ENCODE measurements at regions not wholly inside any gene's neighbourhood (a gene's known extent, or its start where the extent isn't known, plus 50 kb on each side); places are given as distances from the start of the nearest gene placed in this dataset.

- no peak for TF ChIP-seq RAD21 (IDR thresholded peaks at IDR 0.05; ENCODE audit: low read depth)
- TF ChIP-seq EGR1 (IDR thresholded peaks at IDR 0.05) = no peak
- TF ChIP-seq CEBPB (IDR thresholded peaks at IDR 0.05) = no peak
- TF ChIP-seq MAX (IDR thresholded peaks at IDR 0.05) = no peak
- no peak for TF ChIP-seq YY1 (IDR thresholded peaks at IDR 0.05; ENCODE audit: low read depth)
Measured at GRCh38 chr2:221671515-221671914, 99.4 kb upstream of the EPHA4 start.

DNA sequence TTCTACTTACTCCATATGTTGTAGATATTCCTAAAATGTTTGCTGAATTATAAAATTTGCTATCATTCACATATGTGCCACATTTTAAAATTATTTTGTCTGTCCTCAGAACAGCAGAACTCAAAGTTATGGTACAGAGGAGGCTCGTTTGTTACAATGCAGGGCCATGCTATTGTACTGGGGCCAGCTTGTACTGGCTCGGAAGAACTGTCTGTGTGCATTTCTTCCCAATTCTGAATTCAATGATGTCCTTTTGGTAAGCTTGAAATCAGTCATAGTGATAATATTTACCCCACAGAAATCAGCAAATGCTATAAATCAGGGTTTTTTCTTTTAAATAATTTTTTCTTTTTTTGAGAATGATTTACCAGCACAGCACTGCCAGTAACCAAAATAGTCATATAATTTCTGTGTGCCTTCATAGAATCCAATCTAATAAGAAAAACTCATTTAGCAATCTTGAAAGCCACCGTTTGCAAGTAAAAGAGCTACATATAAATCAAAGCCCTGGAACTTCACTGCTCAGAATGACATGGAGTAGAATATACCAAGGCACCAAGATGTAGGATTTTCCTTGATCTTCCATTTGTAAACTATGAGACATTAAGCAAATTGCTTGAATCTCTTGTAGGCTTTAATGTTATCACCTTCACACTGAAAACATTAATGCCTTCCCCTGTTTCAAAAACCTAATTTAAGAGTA is 90.7 kb upstream of the EPHA4 start:
- TF ChIP-seq EGR1 (IDR thresholded peaks at IDR 0.05) = no peak

DNA sequence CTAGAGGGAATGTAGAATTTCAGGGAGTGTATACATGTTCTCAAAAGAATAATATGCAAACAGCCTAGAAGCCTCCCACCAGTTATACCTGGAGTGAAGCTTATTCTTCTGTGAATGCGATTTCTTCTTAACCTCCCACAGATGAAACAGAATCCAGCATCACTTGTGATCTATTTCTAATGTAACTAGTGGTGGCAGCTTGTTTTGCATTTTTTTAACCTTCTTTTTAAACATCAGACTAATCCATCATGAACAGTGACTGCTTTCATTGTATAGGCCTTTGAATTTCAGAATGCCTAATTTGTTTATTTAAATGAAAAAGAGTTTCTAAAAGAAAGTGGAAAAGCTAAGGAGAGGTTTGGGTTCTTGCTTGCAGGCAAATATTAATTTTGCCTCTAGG is 85.7 kb upstream of the EPHA4 start:
- TF ChIP-seq EP300 (IDR thresholded peaks at IDR 0.05; ENCODE audit: borderline replicate concordance) = no peak
- TF ChIP-seq TEAD4 (IDR thresholded peaks at IDR 0.05) = no peak
- TF ChIP-seq EGR1 (IDR thresholded peaks at IDR 0.05) = no peak
- no peak for TF ChIP-seq RAD21 (IDR thresholded peaks at IDR 0.05; ENCODE audit: low read depth)
- no peak for TF ChIP-seq ZBTB7A (IDR thresholded peaks at IDR 0.05; ENCODE audit: low read depth)
- no peak for TF ChIP-seq CREB1 (IDR thresholded peaks at IDR 0.05; ENCODE audit: low read depth)
- no peak for TF ChIP-seq CEBPB (IDR thresholded peaks at IDR 0.05)
- no peak for TF ChIP-seq USF1 (IDR thresholded peaks at IDR 0.05)

DNA sequence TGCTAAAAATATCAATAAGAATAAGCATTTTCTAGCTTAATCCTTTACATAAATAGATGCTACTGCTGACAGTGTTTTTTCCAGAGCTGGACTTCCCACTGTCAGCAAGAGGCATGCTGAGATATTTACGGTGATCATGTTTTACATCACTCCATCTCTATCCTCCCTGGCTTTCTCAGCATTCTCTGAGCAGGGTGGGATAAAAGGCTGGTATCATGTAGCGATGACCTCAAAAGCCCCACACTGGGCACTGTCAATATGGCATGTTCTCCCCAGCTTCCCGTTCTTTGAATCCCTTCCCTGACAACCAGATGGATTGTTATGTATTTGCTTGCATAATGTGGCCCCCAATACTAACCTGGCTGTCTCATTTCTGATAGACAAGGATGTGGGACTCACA is 83.2 kb upstream of the EPHA4 start:
- TF ChIP-seq USF1 (IDR thresholded peaks at IDR 0.05) = no peak
- TF ChIP-seq TAF1 (IDR thresholded peaks at IDR 0.05; ENCODE audit: low read depth) = no peak
- no peak for TF ChIP-seq TCF12 (IDR thresholded peaks at IDR 0.05; ENCODE audit: low read depth)
- TF ChIP-seq CEBPB (IDR thresholded peaks at IDR 0.05) = no peak
- TF ChIP-seq RAD21 (IDR thresholded peaks at IDR 0.05; ENCODE audit: low read depth) = no peak
- no peak for TF ChIP-seq YY1 (IDR thresholded peaks at IDR 0.05; ENCODE audit: low read depth)
- no peak for TF ChIP-seq EGR1 (IDR thresholded peaks at IDR 0.05)
- TF ChIP-seq ZBTB7A (IDR thresholded peaks at IDR 0.05; ENCODE audit: low read depth) = no peak
- TF ChIP-seq, protein P1, sequence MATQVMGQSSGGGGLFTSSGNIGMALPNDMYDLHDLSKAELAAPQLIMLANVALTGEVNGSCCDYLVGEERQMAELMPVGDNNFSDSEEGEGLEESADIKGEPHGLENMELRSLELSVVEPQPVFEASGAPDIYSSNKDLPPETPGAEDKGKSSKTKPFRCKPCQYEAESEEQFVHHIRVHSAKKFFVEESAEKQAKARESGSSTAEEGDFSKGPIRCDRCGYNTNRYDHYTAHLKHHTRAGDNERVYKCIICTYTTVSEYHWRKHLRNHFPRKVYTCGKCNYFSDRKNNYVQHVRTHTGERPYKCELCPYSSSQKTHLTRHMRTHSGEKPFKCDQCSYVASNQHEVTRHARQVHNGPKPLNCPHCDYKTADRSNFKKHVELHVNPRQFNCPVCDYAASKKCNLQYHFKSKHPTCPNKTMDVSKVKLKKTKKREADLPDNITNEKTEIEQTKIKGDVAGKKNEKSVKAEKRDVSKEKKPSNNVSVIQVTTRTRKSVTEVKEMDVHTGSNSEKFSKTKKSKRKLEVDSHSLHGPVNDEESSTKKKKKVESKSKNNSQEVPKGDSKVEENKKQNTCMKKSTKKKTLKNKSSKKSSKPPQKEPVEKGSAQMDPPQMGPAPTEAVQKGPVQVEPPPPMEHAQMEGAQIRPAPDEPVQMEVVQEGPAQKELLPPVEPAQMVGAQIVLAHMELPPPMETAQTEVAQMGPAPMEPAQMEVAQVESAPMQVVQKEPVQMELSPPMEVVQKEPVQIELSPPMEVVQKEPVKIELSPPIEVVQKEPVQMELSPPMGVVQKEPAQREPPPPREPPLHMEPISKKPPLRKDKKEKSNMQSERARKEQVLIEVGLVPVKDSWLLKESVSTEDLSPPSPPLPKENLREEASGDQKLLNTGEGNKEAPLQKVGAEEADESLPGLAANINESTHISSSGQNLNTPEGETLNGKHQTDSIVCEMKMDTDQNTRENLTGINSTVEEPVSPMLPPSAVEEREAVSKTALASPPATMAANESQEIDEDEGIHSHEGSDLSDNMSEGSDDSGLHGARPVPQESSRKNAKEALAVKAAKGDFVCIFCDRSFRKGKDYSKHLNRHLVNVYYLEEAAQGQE (IDR thresholded peaks at IDR 0.05; ENCODE audit: low read depth) = no peak
- no peak for TF ChIP-seq NFIC (IDR thresholded peaks at IDR 0.05)
- TF ChIP-seq TEAD4 (IDR thresholded peaks at IDR 0.05) = no peak
- TF ChIP-seq CREB1 (IDR thresholded peaks at IDR 0.05; ENCODE audit: low read depth) = no peak
- TF ChIP-seq MAX (IDR thresholded peaks at IDR 0.05) = no peak
- no peak for TF ChIP-seq FOXM1 (IDR thresholded peaks at IDR 0.05; ENCODE audit: borderline replicate concordance, low read depth)
- no peak for TF ChIP-seq EP300 (IDR thresholded peaks at IDR 0.05; ENCODE audit: borderline replicate concordance)

GRCh38 chr2:221653182-221653581 is 81.1 kb upstream of the EPHA4 start:
- no peak for TF ChIP-seq ZBTB7A (IDR thresholded peaks at IDR 0.05; ENCODE audit: low read depth)
- no peak for TF ChIP-seq EGR1 (IDR thresholded peaks at IDR 0.05)
- TF ChIP-seq RAD21 (IDR thresholded peaks at IDR 0.05; ENCODE audit: low read depth) = no peak
- no peak for TF ChIP-seq MAX (IDR thresholded peaks at IDR 0.05)
- no peak for TF ChIP-seq CREB1 (IDR thresholded peaks at IDR 0.05; ENCODE audit: low read depth)
- TF ChIP-seq USF1 (IDR thresholded peaks at IDR 0.05) = no peak
- no peak for TF ChIP-seq EP300 (IDR thresholded peaks at IDR 0.05; ENCODE audit: borderline replicate concordance)
- TF ChIP-seq TEAD4 (IDR thresholded peaks at IDR 0.05) = no peak
- TF ChIP-seq NFIC (IDR thresholded peaks at IDR 0.05) = no peak
- TF ChIP-seq TAF1 (IDR thresholded peaks at IDR 0.05; ENCODE audit: low read depth) = no peak
- no peak for TF ChIP-seq TCF12 (IDR thresholded peaks at IDR 0.05; ENCODE audit: low read depth)
- TF ChIP-seq CEBPB (IDR thresholded peaks at IDR 0.05) = no peak
- TF ChIP-seq FOXM1 (IDR thresholded peaks at IDR 0.05; ENCODE audit: borderline replicate concordance, low read depth) = no peak
- TF ChIP-seq, protein P1 (IDR thresholded peaks at IDR 0.05; ENCODE audit: low read depth) = no peak
- TF ChIP-seq YY1 (IDR thresholded peaks at IDR 0.05; ENCODE audit: low read depth) = no peak

All from Ishikawa (cell line).